MG63 (cell line): ENCODE measurements at regions not wholly inside any gene's neighbourhood (a gene's known extent, or its start where the extent isn't known, plus 50 kb on each side); places are given as distances from the start of the nearest gene placed in this dataset.
A peak's percentile ranks its signal among the peaks of the same experiment; 100 is the strongest.

ENCODE experiments used
- DNase-seq: peaks from one replicate; pipeline ENCODE4 v3.0.0-alpha.2; 2020
- H3K27me3 ChIP-seq: fragments of 250-450 bp; sonication (Bioruptor Pico); 2 replicates; pipeline ENCODE4 v1.5.1; 2020; ENCODE audit warnings: mild to moderate bottlenecking, moderate library complexity
- H3K36me3 ChIP-seq: fragments of 250-450 bp; sonication (Bioruptor Pico); 2 replicates; pipeline ENCODE4 v1.5.1; 2020; ENCODE audit warnings: mild to moderate bottlenecking, moderate library complexity
- H3K4me3 ChIP-seq: fragments of 250-450 bp; sonication (Bioruptor Pico); 2 replicates; pipeline ENCODE4 v1.5.1; 2020; ENCODE audit warnings: mild to moderate bottlenecking, moderate library complexity
- H3K9me3 ChIP-seq: fragments of 250-450 bp; sonication (Bioruptor Pico); 2 replicates; pipeline ENCODE4 v1.5.1; 2020; ENCODE audit warnings: mild to moderate bottlenecking, moderate library complexity

DNA sequence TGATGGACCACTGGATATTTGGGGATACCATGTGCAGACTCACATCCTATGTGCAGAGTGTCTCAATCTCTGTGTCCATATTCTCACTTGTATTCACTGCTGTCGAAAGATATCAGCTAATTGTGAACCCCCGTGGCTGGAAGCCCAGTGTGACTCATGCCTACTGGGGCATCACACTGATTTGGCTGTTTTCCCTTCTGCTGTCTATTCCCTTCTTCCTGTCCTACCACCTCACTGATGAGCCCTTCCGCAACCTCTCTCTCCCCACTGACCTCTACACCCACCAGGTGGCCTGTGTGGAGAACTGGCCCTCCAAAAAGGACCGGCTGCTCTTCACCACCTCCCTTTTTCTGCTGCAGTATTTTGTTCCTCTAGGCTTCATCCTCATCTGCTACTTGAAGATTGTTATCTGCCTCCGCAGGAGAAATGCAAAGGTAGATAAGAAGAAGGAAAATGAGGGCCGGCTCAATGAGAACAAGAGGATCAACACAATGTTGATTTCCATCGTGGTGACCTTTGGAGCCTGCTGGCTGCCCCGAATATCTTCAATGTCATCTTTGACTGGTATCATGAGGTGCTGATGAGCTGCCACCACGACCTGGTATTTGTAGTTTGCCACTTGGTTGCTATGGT lies 54.5 kb upstream of the HNRNPA0 start:
- DNase-seq: peak; percentile 56
- no peaks in the 10 kb centered on the region for H3K36me3 ChIP-seq
- H3K27me3 ChIP-seq: no peaks in the 10 kb centered on the region; the same call in 1 of the 2 replicates
- no peak overlapping the region for H3K4me3 ChIP-seq
- H3K9me3 ChIP-seq: peaks cover 3% of the 10 kb centered on the region; the same call in 1 of the 2 replicates

DNA sequence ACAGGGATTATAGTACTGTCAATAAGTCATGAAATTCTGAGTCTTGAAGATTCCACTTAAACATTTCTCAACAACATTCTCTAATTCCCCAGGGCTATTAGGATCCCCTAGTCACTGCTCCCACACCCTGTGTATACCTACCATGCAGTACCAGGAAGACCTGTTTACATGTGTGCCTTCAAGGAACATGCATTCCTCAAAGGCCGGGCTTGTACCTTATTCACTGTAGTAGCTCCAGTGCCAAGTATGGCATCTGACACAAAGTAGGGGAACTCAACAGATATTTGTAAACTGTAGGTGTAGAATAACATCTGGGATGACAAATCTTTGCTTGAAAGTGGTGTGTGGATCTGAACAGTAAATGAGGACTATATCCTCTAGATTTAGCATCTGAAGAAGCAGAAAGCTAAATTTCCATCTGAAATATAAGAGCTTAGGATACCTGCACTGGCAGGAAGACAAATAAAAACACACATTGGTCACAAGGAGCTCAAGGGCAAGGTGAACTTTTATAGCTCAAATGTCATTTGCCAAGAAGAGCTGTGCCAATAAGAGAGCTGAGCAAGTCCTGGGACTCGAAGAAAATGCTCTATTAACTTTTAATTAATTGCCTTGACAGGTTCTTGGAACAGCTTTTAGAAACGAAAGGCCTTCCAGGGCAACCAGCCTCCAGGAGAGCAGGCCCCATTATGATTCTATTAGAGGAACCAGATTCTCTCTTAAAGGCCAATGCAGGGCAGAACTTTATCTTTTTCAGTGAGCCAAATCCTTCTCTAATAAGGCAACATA lies 52.3 kb upstream of the MYOT start:
- DNase-seq: no peak
- H3K36me3 ChIP-seq: no peaks in the 10 kb centered on the region
- H3K4me3 ChIP-seq: no peak overlapping the region
- peaks cover 7% of the 10 kb centered on the region; the same call in 1 of the 2 replicates for H3K27me3 ChIP-seq
- peaks cover 3% of the 10 kb centered on the region; the same call in 1 of the 2 replicates for H3K9me3 ChIP-seq
